Skeletal muscle satellite cell (primary cell): ENCODE measurements at regions not wholly inside any gene's neighbourhood (a gene's known extent, or its start where the extent isn't known, plus 50 kb on each side); places are given as distances from the start of the nearest gene placed in this dataset.
"Not testable (repeated sequence)": the region's sequence is repeated elsewhere in the genome, so short reads cannot be mapped to it uniquely, and the experiment has no call there.

Source experiments
- H3K27me3 ChIP-seq: 2 replicates; pipeline ENCODE4 v1.7.0; 2013; ENCODE audit warnings: low read length; ENCODE audit not compliant: control insufficient read depth, insufficient read depth
- H3K36me3 ChIP-seq: 2 replicates; pipeline ENCODE4 v1.7.0; 2013; ENCODE audit warnings: mild to moderate bottlenecking, control low read depth, low read length; ENCODE audit not compliant: insufficient read depth
- H3K4me1 ChIP-seq: 2 replicates; pipeline ENCODE4 v1.7.0; 2013; ENCODE audit warnings: low read length; ENCODE audit not compliant: control insufficient read depth, insufficient read depth
- H3K4me2 ChIP-seq: 2 replicates; pipeline ENCODE4 v1.7.0; 2013; ENCODE audit warnings: mild to moderate bottlenecking, low read length
- H3K4me3 ChIP-seq: 2 replicates; pipeline ENCODE4 v1.7.0; 2013; ENCODE audit warnings: low read length
- H3K9ac ChIP-seq: 2 replicates; pipeline ENCODE4 v1.7.0; 2013; ENCODE audit warnings: mild to moderate bottlenecking, low read depth, low read length, moderate library complexity
- H3K9me3 ChIP-seq: replicated peaks from 2 replicates; pipeline ENCODE4 v1.7.0; 2013; ENCODE audit warnings: mild to moderate bottlenecking, control low read depth, low read length

DNA sequence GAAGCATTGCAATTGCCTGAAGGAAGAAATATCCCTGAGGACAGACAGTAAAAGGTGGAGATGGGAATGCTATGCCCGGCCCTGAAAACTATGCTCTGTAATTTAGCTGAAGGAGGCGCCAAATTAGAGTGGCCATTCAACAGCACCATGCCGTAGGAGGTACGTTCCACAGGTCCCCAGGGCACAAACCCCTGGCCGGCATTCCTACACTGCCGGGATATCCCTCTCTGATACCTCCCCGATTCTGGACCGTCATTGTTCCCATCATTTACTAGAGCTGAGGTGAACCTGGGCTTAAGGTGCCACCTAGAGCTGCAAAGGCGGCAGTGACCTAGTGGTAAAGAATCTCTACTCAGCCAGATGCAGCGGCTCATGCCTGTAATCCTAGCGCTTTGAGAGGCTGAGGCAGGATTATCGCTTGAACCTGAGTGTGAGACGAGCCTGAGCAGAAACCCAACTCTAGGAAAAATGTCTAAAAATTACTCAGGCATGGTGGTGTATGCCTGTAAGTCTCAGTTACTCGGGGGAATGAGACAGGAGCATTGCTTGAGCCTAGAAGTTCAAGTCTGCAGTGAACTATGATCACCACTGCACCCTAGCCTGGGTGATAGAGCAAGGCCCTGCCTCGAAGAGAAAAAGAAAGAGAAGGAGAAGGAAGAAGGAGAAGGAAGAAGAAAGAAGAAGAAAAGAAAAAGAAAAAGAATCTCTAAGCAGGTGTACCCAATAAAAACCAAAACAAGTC lies 53.0 kb upstream of the TNKS2 start:
- Histone ChIP-seq H3K9ac (no peak overlapping the region), H3K9me3 (no peaks in the 10 kb centered on the region), H3K36me3 (no peaks in the 10 kb centered on the region), H3K4me1 (no peaks in the 10 kb centered on the region), H3K27me3 (no peaks in the 10 kb centered on the region), H3K4me2 (peak overlapping the region; percentile 28), H3K4me3 (no peak overlapping the region)

DNA sequence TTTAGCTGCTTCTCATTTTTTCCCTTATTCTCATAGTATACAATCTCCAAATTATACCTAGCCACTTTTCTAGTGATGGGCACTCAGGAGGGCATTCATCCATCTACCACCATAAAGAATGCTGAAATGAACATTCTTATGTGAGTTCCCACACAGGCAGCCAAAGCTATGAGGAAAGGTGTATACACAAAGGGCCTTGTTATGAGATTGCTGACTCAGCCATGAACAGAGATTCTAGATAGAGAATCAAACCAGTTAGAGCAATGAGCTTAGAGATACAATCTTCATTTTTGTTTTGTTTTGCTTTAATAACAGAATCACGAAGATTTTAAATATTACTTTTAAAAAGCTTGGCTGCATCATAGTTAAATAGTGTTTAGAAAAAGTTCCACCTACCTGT lies 54.8 kb upstream of the TNKS2 start:
- H3K4me2 ChIP-seq = no peak overlapping the region
- H3K36me3 ChIP-seq = no peaks in the 10 kb centered on the region
- H3K9me3 ChIP-seq = no peaks in the 10 kb centered on the region
- H3K9ac ChIP-seq = no peak overlapping the region
- H3K4me1 ChIP-seq = no peaks in the 10 kb centered on the region
- peaks cover 11% of the 10 kb centered on the region for H3K27me3 ChIP-seq
- no peak overlapping the region for H3K4me3 ChIP-seq

DNA sequence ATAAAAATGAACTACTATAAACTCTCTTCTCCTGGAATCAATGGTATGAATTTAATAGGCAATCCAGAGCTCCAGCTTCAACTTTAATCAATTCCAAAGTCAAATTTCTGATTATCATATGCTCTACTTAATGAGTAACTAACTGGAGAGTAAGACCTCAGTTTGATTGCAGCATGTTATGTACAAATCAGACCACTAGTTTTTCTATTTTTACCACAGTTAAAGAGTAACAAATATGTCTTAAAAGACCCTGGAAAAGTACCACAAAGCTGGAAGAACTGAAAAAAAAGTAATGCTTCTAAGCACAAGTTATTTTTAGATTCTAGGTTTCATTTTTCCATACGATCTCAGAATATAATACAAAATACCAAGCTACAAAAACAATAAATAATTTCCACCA lies 56.0 kb upstream of the TNKS2 start:
- Histone ChIP-seq H3K4me1 (no peaks in the 10 kb centered on the region), H3K9ac (no peak overlapping the region), H3K36me3 (no peaks in the 10 kb centered on the region), H3K9me3 (no peaks in the 10 kb centered on the region), H3K4me2 (no peak overlapping the region), H3K4me3 (no peak overlapping the region), H3K27me3 (peaks cover 23% of the 10 kb centered on the region)

DNA sequence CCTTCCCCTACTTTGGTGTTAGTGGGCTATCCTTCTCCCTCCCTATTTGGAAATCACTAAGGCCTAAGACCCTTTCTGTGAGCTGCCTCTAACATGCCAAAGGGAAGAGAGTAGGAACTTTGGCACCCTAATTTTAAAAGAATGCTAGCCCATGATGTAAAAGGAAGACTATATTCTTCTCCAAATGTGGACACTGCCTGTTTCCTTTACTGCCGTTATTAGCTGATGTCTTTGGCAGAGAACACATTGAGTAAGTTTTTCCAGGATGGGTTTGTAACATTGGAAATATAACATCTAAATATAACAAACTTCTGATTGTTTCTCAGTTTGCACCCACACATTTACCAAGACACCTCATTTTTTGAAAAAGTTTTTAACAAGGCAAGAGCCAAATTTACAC lies 56.9 kb upstream of the TNKS2 start:
- Histone ChIP-seq H3K9me3 (no peaks in the 10 kb centered on the region), H3K4me3 (no peak overlapping the region), H3K36me3 (no peaks in the 10 kb centered on the region), H3K4me2 (no peak overlapping the region), H3K9ac (no peak overlapping the region), H3K27me3 (peaks cover 30% of the 10 kb centered on the region), H3K4me1 (no peaks in the 10 kb centered on the region)

DNA sequence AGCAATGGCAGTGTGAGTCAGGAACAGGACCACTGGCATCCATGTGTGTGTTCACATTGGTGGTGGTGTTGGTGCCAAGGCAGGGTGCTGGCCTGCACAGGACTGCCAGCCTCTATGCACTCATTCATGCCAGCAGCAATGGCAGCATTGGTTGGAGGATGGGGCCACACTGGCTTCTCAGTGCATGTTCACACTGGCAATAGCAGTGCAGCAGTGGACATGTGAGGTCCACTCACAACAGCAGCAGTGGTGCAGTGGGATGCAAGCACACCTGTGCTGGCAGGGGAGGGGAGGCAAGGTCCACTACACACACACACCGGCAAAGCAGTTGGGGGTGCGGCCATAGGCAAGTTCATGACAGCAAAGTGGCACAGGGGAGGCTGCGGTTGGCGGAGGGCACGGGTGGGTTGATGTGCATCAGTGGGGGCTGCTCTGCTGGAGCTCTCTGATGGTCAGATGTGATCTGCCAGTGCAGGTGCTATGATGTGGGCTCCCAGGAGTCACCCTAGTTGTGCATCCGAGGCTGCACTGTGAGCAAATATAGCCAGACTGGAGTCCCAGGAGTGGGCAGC lies 57.8 kb upstream of the TNKS2 start:
- Histone ChIP-seq H3K9me3 (no peaks in the 10 kb centered on the region), H3K27me3 (peaks cover 32% of the 10 kb centered on the region), H3K4me2 (no peak overlapping the region), H3K4me3 (no peak overlapping the region), H3K9ac (no peak overlapping the region), H3K36me3 (no peaks in the 10 kb centered on the region), H3K4me1 (no peaks in the 10 kb centered on the region)

DNA sequence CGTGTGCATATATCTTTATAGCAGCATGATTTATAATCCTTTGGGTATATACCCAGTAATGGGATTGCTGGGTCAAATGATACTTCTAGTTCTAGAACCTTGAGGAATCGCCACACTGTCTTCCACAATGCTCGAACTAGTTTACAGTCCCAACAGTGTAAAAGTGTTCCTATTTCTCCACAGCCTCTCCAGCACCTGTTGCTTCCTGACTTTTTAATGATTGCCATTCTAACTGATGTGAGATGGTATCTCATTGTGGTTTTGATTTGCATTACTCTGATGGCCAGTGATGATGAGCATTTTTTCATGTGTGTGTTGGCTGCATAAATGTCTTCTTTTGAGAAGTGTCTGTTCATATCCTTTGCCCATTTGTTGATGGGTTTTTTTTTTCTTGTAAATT lies 66.0 kb upstream of the TNKS2 start:
- H3K36me3 ChIP-seq, H3K27me3 ChIP-seq, H3K4me3 ChIP-seq, H3K9me3 ChIP-seq, H3K9ac ChIP-seq, H3K4me1 ChIP-seq, H3K4me2 ChIP-seq: not testable (repeated sequence)

DNA sequence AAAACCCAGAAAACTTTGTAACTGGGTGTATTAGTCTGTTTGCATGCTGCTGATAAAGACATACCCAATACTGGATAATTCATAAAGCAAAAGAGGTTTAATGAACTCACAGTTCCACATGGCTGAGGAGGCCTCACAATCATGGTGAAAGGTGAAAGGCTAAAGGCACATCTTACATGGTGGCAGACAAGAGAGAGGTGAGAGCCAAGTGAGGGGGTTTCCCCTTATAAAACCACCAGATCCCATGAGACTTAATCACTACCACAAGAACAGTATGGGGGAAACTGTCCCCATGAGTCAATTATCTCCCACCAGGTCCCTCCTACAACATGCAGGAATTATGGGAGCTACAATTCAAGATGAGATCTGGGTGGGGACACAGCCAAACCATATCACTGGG lies 68.9 kb upstream of the TNKS2 start:
- not testable (repeated sequence) for H3K4me3 ChIP-seq, H3K4me2 ChIP-seq, H3K27me3 ChIP-seq, H3K4me1 ChIP-seq, H3K9me3 ChIP-seq, H3K9ac ChIP-seq, H3K36me3 ChIP-seq

DNA sequence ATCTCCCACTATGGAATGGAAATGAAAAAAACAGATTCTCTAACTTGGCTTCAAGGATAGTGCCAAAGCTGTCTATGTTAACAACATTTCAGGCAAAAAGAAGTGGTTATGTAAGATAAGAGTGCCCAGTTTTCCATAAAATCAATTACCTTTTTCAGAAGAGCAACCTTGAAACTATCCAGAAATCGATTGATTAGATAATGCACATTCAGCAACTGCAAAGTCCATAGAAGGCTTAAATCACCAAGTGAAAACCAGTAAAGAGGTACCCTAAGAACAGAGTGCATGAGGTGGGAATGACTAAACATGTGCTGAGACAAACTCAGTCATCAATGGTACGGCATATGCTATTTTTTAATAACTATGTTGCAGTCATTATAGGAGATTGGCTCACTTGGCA lies 71.9 kb upstream of the TNKS2 start:
- Histone ChIP-seq H3K9me3 (no peaks in the 10 kb centered on the region), H3K36me3 (no peaks in the 10 kb centered on the region), H3K4me2 (no peak overlapping the region), H3K4me1 (no peaks in the 10 kb centered on the region), H3K4me3 (no peak overlapping the region), H3K27me3 (no peaks in the 10 kb centered on the region), H3K9ac (no peak overlapping the region)

DNA sequence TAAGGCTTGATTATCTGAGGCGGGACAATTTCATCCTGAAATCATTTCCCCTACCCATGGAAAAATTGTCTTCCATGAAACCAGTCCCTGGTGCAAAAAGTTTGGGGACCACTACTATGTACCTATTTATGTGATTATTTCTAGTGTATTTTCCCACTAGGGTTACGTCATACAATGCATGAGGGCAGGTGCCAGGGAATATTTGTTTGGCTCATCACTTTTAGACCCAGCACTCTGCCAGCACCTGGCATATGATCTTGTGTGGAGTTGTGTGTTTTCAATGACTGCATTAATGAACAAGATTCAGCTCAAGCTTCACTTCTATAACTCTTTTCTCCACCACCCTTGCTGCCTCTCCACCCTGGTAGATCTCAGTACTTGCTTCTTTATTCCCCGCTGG lies 73.3 kb upstream of the TNKS2 start:
- H3K27me3 ChIP-seq = no peaks in the 10 kb centered on the region

DNA sequence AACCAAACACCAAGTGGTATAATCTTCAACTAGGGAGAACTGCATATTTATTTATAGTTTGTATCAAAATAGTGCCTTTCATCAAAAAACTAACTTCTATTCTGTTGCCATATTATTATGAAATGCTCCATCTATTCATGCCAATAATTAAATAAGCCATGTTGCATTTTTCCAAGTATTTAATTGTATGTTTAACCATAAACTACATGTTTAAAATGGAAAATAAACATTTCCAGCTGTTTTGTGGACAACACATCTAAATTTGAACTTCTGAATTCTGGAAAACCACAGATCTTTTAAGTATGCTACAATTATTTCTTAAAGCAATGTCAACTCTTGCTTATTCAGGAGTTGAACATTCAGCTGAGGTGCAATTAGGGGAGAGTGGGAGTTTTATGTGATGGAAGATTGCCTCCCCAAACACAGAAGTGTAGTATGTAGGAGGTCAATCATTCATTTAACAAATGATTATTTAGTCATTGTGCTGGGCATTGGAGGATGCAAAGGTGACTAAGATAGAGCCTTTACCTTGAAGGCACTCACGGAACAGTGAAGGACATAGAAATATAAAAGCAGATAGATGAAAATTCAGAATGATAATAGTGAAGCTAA lies 80.7 kb upstream of the PPP1R3C start:
- Histone ChIP-seq H3K4me1 (peaks cover 10% of the 10 kb centered on the region), H3K4me2 (no peak overlapping the region), H3K27me3 (no peaks in the 10 kb centered on the region), H3K9me3 (no peaks in the 10 kb centered on the region), H3K4me3 (no peak overlapping the region), H3K9ac (no peak overlapping the region), H3K36me3 (no peaks in the 10 kb centered on the region)

More for the DNA sequence above, 73.3 kb upstream of the TNKS2 start:
- H3K9me3 ChIP-seq = no peaks in the 10 kb centered on the region
- H3K9ac ChIP-seq = no peak overlapping the region
- no peaks in the 10 kb centered on the region for H3K4me1 ChIP-seq
- no peak overlapping the region for H3K4me3 ChIP-seq
- H3K36me3 ChIP-seq = no peaks in the 10 kb centered on the region
- no peak overlapping the region for H3K4me2 ChIP-seq

DNA sequence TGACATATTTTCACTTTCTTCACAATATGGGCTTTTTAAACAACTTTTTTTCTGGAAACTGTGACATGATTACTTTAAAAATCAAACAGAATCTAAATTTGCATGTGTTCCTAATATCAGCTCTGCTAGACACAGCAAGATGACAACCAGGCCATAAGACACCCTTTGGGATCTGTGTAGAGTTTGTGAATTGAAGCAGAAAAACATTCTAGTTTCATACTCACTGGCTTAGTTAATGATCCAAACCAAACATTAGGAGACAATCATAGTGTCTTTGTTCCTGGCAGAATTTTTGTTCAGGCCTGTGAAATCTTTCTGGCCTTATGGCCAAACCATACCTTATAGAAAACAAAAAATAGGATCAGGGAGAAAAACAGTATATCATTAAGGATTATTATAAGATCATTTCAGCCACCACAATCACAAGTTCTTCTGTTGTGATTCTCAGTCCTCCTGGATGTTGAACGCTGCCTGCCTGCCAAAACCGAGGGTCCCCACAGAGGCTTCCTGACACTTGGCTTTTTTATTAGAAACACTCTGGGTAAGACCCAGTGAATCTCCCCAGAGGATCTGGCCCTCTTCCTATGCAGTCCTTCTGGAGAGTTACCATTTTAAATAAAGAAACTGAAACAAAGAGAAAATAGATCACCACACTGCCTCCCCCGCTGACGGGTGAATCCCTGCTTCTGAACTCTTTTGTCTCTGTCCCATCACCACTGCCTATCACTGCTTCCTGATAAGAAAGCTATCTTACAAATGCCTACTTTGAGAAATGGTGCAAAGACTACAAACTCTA lies 79.2 kb upstream of the PPP1R3C start:
- Histone ChIP-seq H3K4me2 (no peak overlapping the region), H3K36me3 (no peaks in the 10 kb centered on the region), H3K4me3 (no peak overlapping the region), H3K27me3 (no peaks in the 10 kb centered on the region), H3K9me3 (no peaks in the 10 kb centered on the region), H3K9ac (no peak overlapping the region), H3K4me1 (peaks cover 15% of the 10 kb centered on the region)
